H9 (cell line): ENCODE measurements at regions not wholly inside any gene's neighbourhood (a gene's known extent, or its start where the extent isn't known, plus 50 kb on each side); places are given as distances from the start of the nearest gene placed in this dataset.

Experiments
- DNase-seq: peaks from one replicate; pipeline ENCODE4 v3.0.0-alpha.2; 2017
- H2AFZ ChIP-seq: one replicate; pipeline ENCODE4 v1.6.1; 2013; ENCODE audit warnings: mild to moderate bottlenecking, low read length, control low read depth, moderate library complexity
- H2AK5ac ChIP-seq: 2 replicates; pipeline ENCODE4 v1.6.1; 2013; ENCODE audit warnings: low read length, control low read depth, mixed read lengths; ENCODE audit not compliant: insufficient read length
- H2BK120ac ChIP-seq: one replicate; pipeline ENCODE4 v1.6.1; 2013; ENCODE audit warnings: low read depth, mild to moderate bottlenecking, low read length, control low read depth, inconsistent platforms; ENCODE audit not compliant: poor library complexity, severe bottlenecking
- H2BK12ac ChIP-seq: 2 replicates; pipeline ENCODE4 v1.6.1; 2013; ENCODE audit warnings: low read length, control low read depth, mixed read lengths, low read depth; ENCODE audit not compliant: insufficient read length
- H2BK15ac ChIP-seq: 2 replicates; pipeline ENCODE4 v1.6.1; 2013; ENCODE audit warnings: low read depth, low read length, control low read depth
- H2BK20ac ChIP-seq: one replicate; pipeline ENCODE4 v1.6.1; 2013; ENCODE audit warnings: low read depth, mild to moderate bottlenecking, low read length, control low read depth, inconsistent platforms; ENCODE audit not compliant: poor library complexity, severe bottlenecking
- H2BK5ac ChIP-seq: 2 replicates; pipeline ENCODE4 v1.6.1; 2013; ENCODE audit warnings: low read length, control low read depth, mixed read lengths; ENCODE audit not compliant: insufficient read length
- H3K14ac ChIP-seq: 2 replicates; pipeline ENCODE4 v1.6.1; 2013; ENCODE audit warnings: low read length, control low read depth; ENCODE audit not compliant: insufficient read depth
- H3K18ac ChIP-seq: 2 replicates; pipeline ENCODE4 v1.6.1; 2013; ENCODE audit warnings: low read depth, mild to moderate bottlenecking, mixed read lengths, low read length, control low read depth; ENCODE audit not compliant: insufficient read length
- H3K23ac ChIP-seq: 2 replicates; pipeline ENCODE4 v1.6.1; 2013; ENCODE audit warnings: low read length, control low read depth, mixed read lengths, low read depth; ENCODE audit not compliant: insufficient read length
- H3K23me2 ChIP-seq: 2 replicates; pipeline ENCODE4 v1.6.1; 2013; ENCODE audit warnings: low read depth, mild to moderate bottlenecking, mixed read lengths, low read length, control low read depth; ENCODE audit not compliant: insufficient read length, poor library complexity, severe bottlenecking
- H3K27ac ChIP-seq: 2 replicates; pipeline ENCODE4 v1.5.1; 2013; ENCODE audit warnings: low read length, control low read depth, mixed read lengths, low read depth; ENCODE audit not compliant: insufficient read length
- H3K27me3 ChIP-seq: 2 replicates; pipeline ENCODE4 v1.6.1; 2013; ENCODE audit warnings: low read length, control low read depth, inconsistent platforms; ENCODE audit not compliant: insufficient read depth
- H3K4ac ChIP-seq: 2 replicates; pipeline ENCODE4 v1.6.1; 2013; ENCODE audit warnings: low read depth, mild to moderate bottlenecking, control low read depth, inconsistent platforms, low read length, moderate library complexity
- H3K4me1 ChIP-seq: 2 replicates; pipeline ENCODE4 v1.6.1; 2013; ENCODE audit warnings: low read length, control low read depth, inconsistent platforms; ENCODE audit not compliant: insufficient read depth
- H3K4me2 ChIP-seq: 2 replicates; pipeline ENCODE4 v1.6.1; 2013; ENCODE audit warnings: low read length, control low read depth, mixed read lengths; ENCODE audit not compliant: insufficient read length, insufficient read depth
- H3K56ac ChIP-seq: 2 replicates; pipeline ENCODE4 v1.6.1; 2013; ENCODE audit warnings: low read depth, mild to moderate bottlenecking, mixed read lengths, low read length, control low read depth; ENCODE audit not compliant: insufficient read length
- H3K79me1 ChIP-seq: 2 replicates; pipeline ENCODE4 v1.6.1; 2013; ENCODE audit warnings: low read depth, mild to moderate bottlenecking, moderate library complexity, low read length, control low read depth, inconsistent platforms; ENCODE audit not compliant: insufficient read depth, poor library complexity, severe bottlenecking
- H3K79me2 ChIP-seq: 2 replicates; pipeline ENCODE4 v1.6.1; 2013; ENCODE audit warnings: low read length, control low read depth, inconsistent platforms; ENCODE audit not compliant: insufficient read depth
- H3K9ac ChIP-seq: 2 replicates; pipeline ENCODE4 v1.6.1; 2013; ENCODE audit warnings: low read length, control low read depth, mixed read lengths; ENCODE audit not compliant: insufficient read length; ENCODE audit errors: extremely low read depth
- H3K9me3 ChIP-seq: one replicate; pipeline ENCODE4 v1.6.1; 2013; ENCODE audit warnings: low read depth, low read length, inconsistent platforms; ENCODE audit not compliant: control insufficient read depth
- H3T11ph ChIP-seq: one replicate; pipeline ENCODE4 v1.6.1; 2013; ENCODE audit warnings: mild to moderate bottlenecking, low read length, control low read depth, inconsistent platforms
- H4K20me1 ChIP-seq: one replicate; pipeline ENCODE4 v1.6.1; 2013; ENCODE audit not compliant: control insufficient read depth, insufficient read length, insufficient read depth
- H4K5ac ChIP-seq: 2 replicates; pipeline ENCODE4 v1.6.1; 2013; ENCODE audit warnings: low read depth, mild to moderate bottlenecking, mixed read lengths, low read length, control low read depth; ENCODE audit not compliant: insufficient read length
- H4K8ac ChIP-seq: replicated peaks from 2 replicates; pipeline ENCODE4 v1.6.1; 2013; ENCODE audit warnings: low read length, control low read depth, mixed read lengths, low read depth; ENCODE audit not compliant: insufficient read length
- H4K91ac ChIP-seq: 2 replicates; pipeline ENCODE4 v1.6.1; 2013; ENCODE audit warnings: low read depth, mild to moderate bottlenecking, moderate library complexity, mixed read lengths, low read length, control low read depth; ENCODE audit not compliant: insufficient read length
- H3K27ac Mint-ChIP-seq, 3 experiments: 2 replicates in 2 of 3; 3 replicates in 1 of 3; pipeline ENCODE4 v1.8.0; 2020 to 2021; ENCODE audit warnings: mixed read lengths in 3 of 3, mild to moderate bottlenecking in 1 of 3, moderate library complexity in 1 of 3
- H3K27me3 Mint-ChIP-seq: 2 replicates; pipeline ENCODE4 v1.8.0; 2021; ENCODE audit warnings: low read depth, mild to moderate bottlenecking, moderate library complexity, mixed read lengths
- H3K36me3 Mint-ChIP-seq, 3 experiments: 2 replicates in 2 of 3; 3 replicates in 1 of 3; pipeline ENCODE4 v1.8.0; 2020 to 2021; ENCODE audit warnings: low read depth in 3 of 3, mixed read lengths in 3 of 3; ENCODE audit not compliant: insufficient read depth in 1 of 3
- H3K4me1 Mint-ChIP-seq, 2 experiments: 2 replicates each; pipeline ENCODE4 v1.8.0; 2020; ENCODE audit warnings: mixed read lengths in 2 of 2
- H3K4me3 Mint-ChIP-seq, 2 experiments: 2 replicates in 1 of 2; 3 replicates in 1 of 2; pipeline ENCODE4 v1.8.0; 2020 to 2021; ENCODE audit warnings: mild to moderate bottlenecking in 2 of 2, mixed read lengths in 2 of 2, moderate library complexity in 1 of 2
- H3K9me3 Mint-ChIP-seq, 2 experiments: 2 replicates in 1 of 2; 3 replicates in 1 of 2; pipeline ENCODE4 v1.8.0; 2020; ENCODE audit warnings: mild to moderate bottlenecking in 2 of 2, mixed read lengths in 2 of 2, moderate library complexity in 1 of 2
- WGBS: extraction: QIAGEN DNeasy Blood & Tissue Kit; methylation state at CpG from one replicate; pipeline ENCODE4 v1.1.7; 2013; ENCODE audit warnings: missing lambda C conversion rate, low lambda C conversion rate, mixed read lengths; ENCODE audit not compliant: insufficient read length; ENCODE audit errors: extremely low coverage; 5-methylcytosine and 5-hydroxymethylcytosine counted together
- TF ChIP-seq, protein P1 (sequence below): fragments of 200-600 bp; sonication (generic); conservative IDR thresholded peaks from 3 replicates; pipeline ENCODE4 v1.8.0; 2021; ENCODE audit warnings: antibody characterized with exemption, mild to moderate bottlenecking

DNA sequence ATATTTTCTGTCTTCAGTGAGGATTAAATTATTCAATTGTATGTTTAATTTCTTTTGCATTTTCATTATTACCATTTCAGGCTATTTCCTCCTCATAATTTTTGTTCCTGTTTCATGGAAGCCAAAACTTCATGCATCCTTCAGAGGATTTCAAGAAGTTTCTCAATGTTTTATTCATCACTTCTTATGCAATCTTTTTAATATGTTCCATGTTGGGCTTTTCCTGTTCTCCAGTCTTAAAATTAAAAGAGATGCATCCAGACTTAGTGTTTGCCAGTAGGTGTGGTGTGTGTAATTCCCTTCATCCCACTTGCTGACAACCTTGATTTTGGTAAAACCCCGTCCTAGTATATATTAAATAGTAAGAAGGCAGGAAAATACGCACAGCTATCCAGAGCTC lies 190.0 kb downstream of the EN1 start:
- no peaks in the 10 kb centered on the region for H3K79me2 ChIP-seq
- H3K27ac ChIP-seq: no peak overlapping the region
- H2BK120ac ChIP-seq: no peak overlapping the region
- H3K9ac ChIP-seq: no peak overlapping the region
- H3K4me1 Mint-ChIP-seq: peaks cover 2 to 8% of the 10 kb centered on the region in 2 experiments; a peak in 3 of 4 replicates
- peaks cover 4% of the 10 kb centered on the region; the same call in 1 of the 2 replicates for H3K27me3 Mint-ChIP-seq
- peaks cover 0 to 2% of the 10 kb centered on the region in 2 experiments; a peak in 2 of 5 replicates for H3K9me3 Mint-ChIP-seq
- H3K14ac ChIP-seq: no peak overlapping the region
- no peak overlapping the region for H3K56ac ChIP-seq
- no peak overlapping the region for H3K4ac ChIP-seq
- no peak overlapping the region for H3K4me3 Mint-ChIP-seq
- no peak overlapping the region for H3K27ac Mint-ChIP-seq
- no peak overlapping the region for H2BK15ac ChIP-seq
- no peak overlapping the region for H4K91ac ChIP-seq
- no peaks in the 10 kb centered on the region for H3K9me3 ChIP-seq
- no peak overlapping the region for H2AK5ac ChIP-seq
- no peak overlapping the region for H4K5ac ChIP-seq
- no peak for DNase-seq
- H2BK12ac ChIP-seq: no peak overlapping the region
- H3K36me3 Mint-ChIP-seq: no peaks in the 10 kb centered on the region; a peak in 1 of 7 replicates
- WGBS: no CpG with 5 or more reads among the region's 2 CpGs
- H3K4me1 ChIP-seq: no peaks in the 10 kb centered on the region; the same call in 1 of the 2 replicates
- no peak overlapping the region for H2BK20ac ChIP-seq
- no peak overlapping the region for H2BK5ac ChIP-seq
- H4K8ac ChIP-seq: no peak overlapping the region
- TF ChIP-seq, protein P1, sequence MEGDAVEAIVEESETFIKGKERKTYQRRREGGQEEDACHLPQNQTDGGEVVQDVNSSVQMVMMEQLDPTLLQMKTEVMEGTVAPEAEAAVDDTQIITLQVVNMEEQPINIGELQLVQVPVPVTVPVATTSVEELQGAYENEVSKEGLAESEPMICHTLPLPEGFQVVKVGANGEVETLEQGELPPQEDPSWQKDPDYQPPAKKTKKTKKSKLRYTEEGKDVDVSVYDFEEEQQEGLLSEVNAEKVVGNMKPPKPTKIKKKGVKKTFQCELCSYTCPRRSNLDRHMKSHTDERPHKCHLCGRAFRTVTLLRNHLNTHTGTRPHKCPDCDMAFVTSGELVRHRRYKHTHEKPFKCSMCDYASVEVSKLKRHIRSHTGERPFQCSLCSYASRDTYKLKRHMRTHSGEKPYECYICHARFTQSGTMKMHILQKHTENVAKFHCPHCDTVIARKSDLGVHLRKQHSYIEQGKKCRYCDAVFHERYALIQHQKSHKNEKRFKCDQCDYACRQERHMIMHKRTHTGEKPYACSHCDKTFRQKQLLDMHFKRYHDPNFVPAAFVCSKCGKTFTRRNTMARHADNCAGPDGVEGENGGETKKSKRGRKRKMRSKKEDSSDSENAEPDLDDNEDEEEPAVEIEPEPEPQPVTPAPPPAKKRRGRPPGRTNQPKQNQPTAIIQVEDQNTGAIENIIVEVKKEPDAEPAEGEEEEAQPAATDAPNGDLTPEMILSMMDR: no peak
- H3K27me3 ChIP-seq: no peaks in the 10 kb centered on the region
- H3K23ac ChIP-seq: no peak overlapping the region
- H2AFZ ChIP-seq: no peak overlapping the region
- no peaks in the 10 kb centered on the region for H4K20me1 ChIP-seq
- H3K18ac ChIP-seq: no peak overlapping the region
- no peak overlapping the region for H3T11ph ChIP-seq
- no peaks in the 10 kb centered on the region for H3K79me1 ChIP-seq
- H3K23me2 ChIP-seq: no peaks in the 10 kb centered on the region
- H3K4me2 ChIP-seq: no peak overlapping the region
